ENCODE measurements at regions not wholly inside any gene's neighbourhood (a gene's known extent, or its start where the extent isn't known, plus 50 kb on each side); places are given as distances from the start of the nearest gene placed in this dataset.
"Not testable (repeated sequence)": the region's sequence is repeated elsewhere in the genome, so short reads cannot be mapped to it uniquely, and the experiment has no call there.

DNA sequence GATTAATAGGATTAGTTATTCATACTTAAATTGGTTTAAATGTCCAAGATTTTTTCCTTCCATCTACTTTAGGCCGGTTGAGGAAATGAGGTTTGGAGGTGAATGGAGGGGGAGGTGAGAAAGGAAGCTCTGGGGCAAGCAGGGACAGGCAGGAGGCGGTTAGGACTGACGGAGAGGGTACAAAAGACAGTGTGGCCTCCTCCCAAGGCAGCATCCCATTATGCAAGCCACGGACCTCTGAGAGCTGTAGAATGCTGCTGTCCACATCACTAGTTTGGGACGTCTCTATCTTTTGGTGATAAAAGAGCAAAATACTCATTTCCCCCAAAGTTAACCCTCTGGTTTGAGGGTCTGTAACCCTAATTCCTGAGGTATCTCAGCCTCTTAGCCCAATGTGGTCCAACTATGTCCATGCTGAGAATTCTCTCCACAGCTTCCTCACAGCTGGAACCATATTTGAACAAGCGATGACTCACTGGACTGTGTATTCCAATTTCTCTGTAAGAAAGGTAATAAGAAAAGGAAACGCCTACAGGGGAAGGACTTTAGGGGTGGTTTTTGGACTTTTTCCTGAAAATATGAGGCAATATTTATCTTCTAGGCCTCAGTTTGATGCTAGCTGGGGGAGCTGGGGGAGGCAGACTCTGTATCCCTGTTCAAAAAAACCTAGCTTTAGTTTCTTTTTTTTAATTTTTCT lies 172.2 kb downstream of the TFAP2B start:
- H3K36me3 Mint-ChIP-seq, result no peaks in the 10 kb centered on the region
- H3K4me3 Mint-ChIP-seq, result no peak overlapping the region
- H3K4me1 Mint-ChIP-seq, result no peaks in the 10 kb centered on the region
- peaks cover 0 to 5% (median 2%) of the 10 kb centered on the region in 7 donors for H3K9me3 Mint-ChIP-seq
- no peak for DNase-seq
- peaks cover 0 to 5% (median 0%) of the 10 kb centered on the region in 3 donors for H3K27me3 Mint-ChIP-seq
- no peak overlapping the region for H3K27ac Mint-ChIP-seq
- ATAC-seq (ENCODE audit: low read depth in 2 of 2), result no peak

DNA sequence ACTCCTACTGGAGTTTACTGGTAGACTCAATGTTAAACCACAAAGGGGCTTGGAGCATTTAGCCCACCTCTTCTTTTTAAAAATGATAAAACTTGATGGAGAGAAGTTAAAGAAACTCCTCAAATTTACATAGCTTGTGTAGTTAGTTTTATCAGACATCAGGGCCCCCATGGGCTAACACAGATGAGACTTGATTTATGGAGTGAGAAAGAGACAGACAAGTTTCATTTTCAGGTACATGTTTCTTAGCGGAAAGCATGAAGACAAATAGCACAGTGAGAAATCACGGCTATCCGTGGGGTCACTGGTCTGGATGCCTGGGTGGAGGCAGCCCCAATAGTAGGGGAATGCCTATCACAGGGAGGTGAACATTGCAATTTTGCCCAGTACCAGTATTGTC lies 173.6 kb downstream of the TFAP2B start:
- no peaks in the 10 kb centered on the region for H3K4me1 Mint-ChIP-seq
- no peak overlapping the region for H3K4me3 Mint-ChIP-seq
- peaks cover 0 to 5% (median 2%) of the 10 kb centered on the region in 7 donors for H3K9me3 Mint-ChIP-seq
- DNase-seq (no peak), ATAC-seq (ENCODE audit: low read depth in 2 of 2) (no peak)
- H3K36me3 Mint-ChIP-seq, result no peaks in the 10 kb centered on the region
- H3K27me3 Mint-ChIP-seq, result peaks cover 0 to 5% (median 0%) of the 10 kb centered on the region in 3 donors
- no peak overlapping the region for H3K27ac Mint-ChIP-seq

DNA sequence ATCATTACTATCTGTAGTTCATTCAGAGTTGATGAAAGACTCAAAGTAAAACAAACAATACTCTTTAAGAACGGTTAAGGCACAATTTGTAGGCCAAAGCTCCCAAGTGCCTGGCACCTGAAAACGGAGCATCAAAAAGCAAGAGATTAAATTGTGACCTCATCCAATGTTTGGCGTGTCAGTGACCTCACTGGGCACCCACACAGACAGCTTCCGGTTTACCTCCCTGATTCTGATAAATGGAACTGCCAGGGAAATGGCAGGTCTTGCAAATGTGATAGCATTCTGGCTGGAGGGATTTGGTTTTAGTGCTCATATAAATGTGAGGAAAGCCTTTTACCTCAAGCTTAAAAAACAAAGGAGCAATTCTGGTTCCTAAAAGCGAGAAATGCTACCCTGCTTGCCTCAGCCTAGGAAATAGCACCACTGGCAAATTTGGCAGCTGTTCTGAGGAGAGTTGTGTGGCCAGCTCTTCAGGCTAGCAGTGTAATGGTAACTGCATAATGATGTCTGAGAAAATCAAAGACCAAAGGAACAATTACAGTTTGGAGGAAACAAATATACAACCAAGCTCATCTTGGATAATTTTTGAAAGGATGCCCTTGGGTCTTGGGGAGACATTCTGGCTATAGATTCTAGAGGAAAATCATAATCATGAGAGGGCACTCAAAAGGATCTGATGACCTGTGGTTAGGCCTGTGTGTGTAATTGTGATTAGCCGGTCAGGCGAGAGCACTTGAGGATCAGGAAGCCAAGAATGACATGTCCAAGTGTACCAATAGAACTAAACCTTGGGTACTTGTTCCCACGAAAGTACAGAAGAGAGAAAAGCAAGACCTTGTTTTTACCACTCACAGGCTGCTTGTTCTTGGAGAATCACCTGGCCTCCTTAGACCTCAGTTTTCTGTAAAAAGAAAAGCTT lies 174.3 kb downstream of the TFAP2B start:
- no peak overlapping the region for H3K27ac Mint-ChIP-seq
- peaks cover 0 to 8% (median 2%) of the 10 kb centered on the region in 7 donors for H3K9me3 Mint-ChIP-seq
- H3K4me1 Mint-ChIP-seq, result no peaks in the 10 kb centered on the region
- no peaks in the 10 kb centered on the region for H3K36me3 Mint-ChIP-seq
- no peak for ATAC-seq (ENCODE audit: low read depth in 2 of 2)
- peaks cover 0 to 5% (median 0%) of the 10 kb centered on the region in 3 donors for H3K27me3 Mint-ChIP-seq
- H3K4me3 Mint-ChIP-seq, result peak overlapping the region in 1 of 8 donors; percentile 61
- DNase-seq, result no peak

DNA sequence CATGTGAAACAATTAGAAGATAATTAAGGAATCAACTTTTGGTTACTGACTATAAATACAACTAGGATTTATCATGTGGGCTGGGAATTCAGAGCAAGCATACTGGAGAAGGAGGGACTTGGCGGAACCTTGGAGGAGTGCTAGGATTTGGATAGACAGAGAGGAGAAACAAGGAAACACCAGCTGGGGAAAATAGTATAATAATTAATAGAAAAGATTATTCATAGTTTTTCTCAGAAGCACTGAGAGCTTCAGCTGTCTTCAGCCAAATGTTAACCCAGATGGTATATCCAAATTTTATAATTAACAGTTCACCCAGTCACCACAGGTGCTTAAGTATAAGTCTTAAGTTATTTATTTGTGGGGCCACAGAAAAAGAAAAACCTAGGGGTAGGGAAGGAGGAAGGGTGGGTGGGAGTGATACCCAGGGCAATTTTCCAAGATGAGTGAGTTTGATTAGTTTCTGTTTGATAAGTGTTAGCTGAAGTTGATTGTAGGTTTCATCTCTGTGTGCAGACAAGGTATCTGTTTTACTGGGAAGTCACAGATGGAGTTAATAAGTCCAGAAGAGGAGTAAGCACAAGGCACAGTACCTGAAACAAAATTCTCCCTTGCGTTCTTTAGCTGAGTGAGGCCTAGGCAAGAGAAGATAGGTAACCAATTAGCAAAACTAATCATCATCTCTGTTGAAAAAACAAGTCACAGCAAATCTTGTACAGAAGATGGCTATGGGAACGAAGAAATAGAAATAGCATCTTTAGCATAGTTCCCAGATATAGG lies 175.5 kb downstream of the TFAP2B start:
- H3K36me3 Mint-ChIP-seq, result no peaks in the 10 kb centered on the region
- peaks cover 0 to 4% (median 0%) of the 10 kb centered on the region in 7 donors for H3K9me3 Mint-ChIP-seq
- H3K4me1 Mint-ChIP-seq, result no peaks in the 10 kb centered on the region
- H3K4me3 Mint-ChIP-seq, result no peak overlapping the region
- DNase-seq (no peak), ATAC-seq (ENCODE audit: low read depth in 2 of 2) (no peak)
- H3K27ac Mint-ChIP-seq, result peak overlapping the region in 1 of 6 donors; percentile 46
- no peaks in the 10 kb centered on the region for H3K27me3 Mint-ChIP-seq

DNA sequence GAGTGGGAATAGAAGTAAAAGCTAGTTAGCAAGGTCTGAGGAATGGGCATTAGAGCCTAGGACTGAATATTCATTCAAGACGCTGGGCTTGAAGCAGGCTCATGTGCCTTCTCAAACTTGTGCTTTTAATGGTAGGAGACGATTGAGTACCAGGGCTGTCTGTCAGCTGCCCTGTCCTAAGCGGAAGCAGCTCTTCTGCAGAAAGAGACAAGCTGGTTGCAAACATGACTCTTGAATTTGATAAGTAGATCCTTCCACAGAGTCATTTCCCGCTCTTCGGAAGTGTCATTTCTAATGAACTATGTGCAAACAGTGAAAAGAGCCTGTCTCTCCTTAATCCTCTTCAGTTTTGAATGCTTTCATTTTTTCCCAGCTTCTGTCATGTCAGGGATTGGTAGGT lies 176.4 kb downstream of the TFAP2B start:
- Mint-ChIP-seq H3K27ac (no peak overlapping the region), H3K4me3 (no peak overlapping the region), H3K4me1 (no peaks in the 10 kb centered on the region), H3K9me3 (peaks cover 0 to 4% (median 0%) of the 10 kb centered on the region in 7 donors), H3K27me3 (peaks cover 0 to 2% (median 0%) of the 10 kb centered on the region in 3 donors), H3K36me3 (no peaks in the 10 kb centered on the region)
- ATAC-seq (ENCODE audit: low read depth in 2 of 2), result no peak
- DNase-seq, result no peak

DNA sequence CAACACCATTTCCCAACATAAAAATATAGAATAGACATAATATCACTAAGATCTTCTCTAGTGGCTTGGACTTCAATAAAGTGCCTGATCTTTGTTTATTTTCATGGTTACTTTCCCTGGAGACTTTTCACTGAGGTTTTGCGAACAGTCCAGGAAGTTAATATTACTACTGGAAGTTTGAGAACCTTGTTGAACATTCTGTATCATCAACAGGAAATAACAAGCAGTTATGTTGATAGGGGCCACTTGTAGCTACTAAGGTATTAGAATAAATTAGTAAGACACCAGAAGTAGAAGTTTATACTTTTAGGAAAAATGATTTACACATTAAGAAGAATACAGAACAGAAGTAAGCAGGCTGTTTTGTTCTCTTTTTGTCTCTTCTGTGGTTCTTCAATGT lies 180.2 kb downstream of the TFAP2B start:
- DNase-seq (no peak), ATAC-seq (ENCODE audit: low read depth in 2 of 2) (no peak)
- Mint-ChIP-seq H3K27me3 (peaks cover 0 to 4% (median 0%) of the 10 kb centered on the region in 3 donors), H3K9me3 (peaks cover 0 to 4% (median 2%) of the 10 kb centered on the region in 7 donors), H3K36me3 (no peaks in the 10 kb centered on the region), H3K4me1 (no peaks in the 10 kb centered on the region), H3K4me3 (no peak overlapping the region), H3K27ac (no peak overlapping the region)

DNA sequence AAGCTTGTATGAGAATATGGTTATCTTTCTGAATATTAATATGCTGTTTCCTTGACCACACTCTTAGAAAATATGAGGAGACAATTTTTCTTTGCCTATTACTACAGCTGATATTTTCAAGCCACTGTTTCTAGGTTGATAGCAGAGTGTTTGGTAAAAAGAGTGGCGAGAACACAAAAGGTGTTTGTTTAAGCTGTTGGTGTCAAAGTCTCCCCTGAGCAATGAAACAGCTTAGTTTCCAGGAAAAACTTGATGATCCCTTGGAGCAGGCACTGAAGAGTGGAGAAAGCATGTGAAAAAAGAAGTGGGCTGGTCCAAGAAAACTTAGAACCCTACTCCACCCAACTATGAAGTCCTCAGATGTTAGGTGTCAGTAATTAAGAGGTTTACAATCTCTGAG lies 182.7 kb downstream of the TFAP2B start:
- Mint-ChIP-seq H3K4me3 (no peak overlapping the region), H3K4me1 (no peaks in the 10 kb centered on the region), H3K9me3 (peaks cover 0 to 7% (median 3%) of the 10 kb centered on the region in 7 donors), H3K27ac (no peak overlapping the region), H3K36me3 (no peaks in the 10 kb centered on the region), H3K27me3 (peaks cover 0 to 4% (median 0%) of the 10 kb centered on the region in 3 donors)
- ATAC-seq (ENCODE audit: low read depth in 2 of 2) (no peak), DNase-seq (no peak)

DNA sequence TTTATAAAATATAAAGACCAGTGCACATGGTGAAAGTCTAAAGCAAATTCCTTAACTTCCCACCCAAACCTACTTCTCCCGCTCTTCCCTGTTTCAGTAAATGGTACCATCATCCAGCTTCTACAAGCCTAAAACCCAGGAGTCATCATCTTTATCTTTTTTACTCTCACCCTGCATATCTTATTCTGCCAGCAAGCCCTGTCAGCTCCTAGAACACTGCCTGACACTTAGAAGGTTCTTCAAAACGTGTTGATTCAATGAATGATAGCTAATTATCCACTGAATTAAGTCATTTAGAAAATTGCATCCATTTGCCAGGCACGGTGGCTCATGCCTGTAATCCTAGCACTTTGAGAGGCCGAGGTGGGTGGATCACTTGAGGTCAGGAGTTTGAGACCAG lies 185.7 kb downstream of the TFAP2B start:
- no peaks in the 10 kb centered on the region for H3K4me1 Mint-ChIP-seq

DNA sequence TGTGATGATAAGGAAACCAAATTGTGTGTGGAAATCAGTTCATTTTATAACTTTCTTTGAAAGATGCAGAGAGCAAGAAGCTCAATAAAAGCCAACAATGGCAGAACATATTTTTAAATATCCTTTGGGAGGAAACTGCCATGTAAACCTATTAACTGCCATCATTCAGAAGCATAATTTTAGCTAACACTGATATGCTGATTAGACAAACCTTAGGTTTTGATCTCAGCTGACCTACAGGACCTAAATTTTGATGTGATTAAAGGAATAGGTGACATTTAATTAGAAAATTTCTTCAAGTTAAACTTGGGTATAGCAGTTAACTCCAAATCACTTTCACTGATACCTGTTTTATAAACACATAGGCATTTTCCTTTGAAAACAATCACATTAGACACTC lies 187.1 kb downstream of the TFAP2B start:
- ATAC-seq (ENCODE audit: low read depth in 2 of 2) (no peak), DNase-seq (no peak)
- Mint-ChIP-seq H3K9me3 (peaks cover 1 to 11% (median 6%) of the 10 kb centered on the region in 7 donors), H3K27ac (no peak overlapping the region), H3K4me3 (no peak overlapping the region), H3K36me3 (no peaks in the 10 kb centered on the region), H3K4me1 (peaks cover 0 to 4% (median 0%) of the 10 kb centered on the region in 3 donors), H3K27me3 (no peaks in the 10 kb centered on the region)

More for the DNA sequence above, 185.7 kb downstream of the TFAP2B start:
- Mint-ChIP-seq H3K27ac (no peak overlapping the region), H3K27me3 (peaks cover 0 to 4% (median 0%) of the 10 kb centered on the region in 3 donors), H3K4me3 (no peak overlapping the region), H3K9me3 (peaks cover 1 to 11% (median 6%) of the 10 kb centered on the region in 7 donors), H3K36me3 (no peaks in the 10 kb centered on the region)
- DNase-seq (no peak), ATAC-seq (ENCODE audit: low read depth in 2 of 2) (no peak)

DNA sequence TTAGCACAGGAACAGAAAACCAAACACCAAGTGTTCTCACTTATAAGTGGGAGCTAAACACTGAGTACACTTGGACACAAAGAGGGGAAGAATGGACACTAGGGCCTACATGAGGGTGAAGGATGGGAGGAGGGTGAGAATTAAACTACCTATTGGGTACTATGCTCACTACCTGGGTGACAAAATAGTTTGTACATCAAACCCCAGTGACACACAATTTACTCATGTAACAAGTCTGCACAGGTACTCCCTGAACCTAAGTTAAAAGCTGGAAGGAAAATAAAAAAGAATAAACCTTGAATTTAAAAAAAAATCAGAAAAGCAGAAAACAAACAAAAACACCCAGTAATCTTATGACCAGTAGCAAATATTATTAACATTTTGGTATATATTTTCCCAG lies 188.6 kb downstream of the TFAP2B start:
- no peak for ATAC-seq (ENCODE audit: low read depth in 2 of 2)
- no peak overlapping the region for H3K4me3 Mint-ChIP-seq
- no peaks in the 10 kb centered on the region for H3K36me3 Mint-ChIP-seq
- peaks cover 0 to under 1% (median 0%) of the 10 kb centered on the region in 3 donors for H3K27me3 Mint-ChIP-seq
- H3K4me1 Mint-ChIP-seq, result peaks cover 0 to 4% (median 0%) of the 10 kb centered on the region in 3 donors
- DNase-seq, result no peak
- H3K27ac Mint-ChIP-seq, result no peak overlapping the region
- peaks cover 1 to 11% (median 4%) of the 10 kb centered on the region in 7 donors for H3K9me3 Mint-ChIP-seq

DNA sequence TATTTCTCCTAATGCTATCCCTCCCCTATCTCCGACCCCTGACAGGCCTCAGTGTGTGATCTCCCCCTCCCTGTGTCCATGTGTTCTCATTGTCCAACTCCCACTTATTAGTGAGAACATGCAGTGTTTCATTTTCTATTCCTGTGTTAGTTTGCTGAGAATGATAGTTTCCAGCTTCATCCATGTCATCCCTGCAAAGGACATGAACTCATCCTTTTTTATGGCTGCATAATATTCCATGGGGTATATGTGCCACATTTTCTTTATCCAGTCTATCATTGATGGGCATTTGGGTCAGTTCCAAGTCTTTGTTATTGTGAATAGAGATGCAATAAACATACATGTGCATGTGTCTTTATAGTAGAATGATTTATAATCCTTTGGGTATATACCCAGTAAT lies 190.0 kb downstream of the TFAP2B start:
- not testable (repeated sequence) for DNase-seq; H3K36me3 Mint-ChIP-seq; H3K4me1 Mint-ChIP-seq; H3K4me3 Mint-ChIP-seq; ATAC-seq (ENCODE audit: low read depth in 2 of 2); H3K27ac Mint-ChIP-seq; H3K27me3 Mint-ChIP-seq
- peaks cover 1 to 11% (median 4%) of the 10 kb centered on the region in 7 donors for H3K9me3 Mint-ChIP-seq

DNA sequence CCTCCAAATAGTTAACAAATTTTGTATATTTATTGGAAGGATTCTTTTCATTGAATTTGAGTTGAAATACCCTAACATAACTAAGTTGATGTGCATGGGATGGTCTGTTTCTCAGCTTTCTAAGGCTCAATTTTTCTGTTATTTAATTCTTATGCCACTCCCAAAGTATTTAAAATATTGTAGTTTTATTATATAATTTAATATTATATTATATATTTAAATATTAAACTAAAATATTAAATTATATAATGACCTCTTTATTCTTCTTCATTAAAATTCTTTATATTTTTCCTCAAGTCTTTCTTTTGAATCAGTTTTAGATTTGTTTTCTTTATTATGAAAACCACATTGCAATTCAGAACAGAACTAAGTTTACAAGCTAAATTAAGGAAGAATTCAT lies 194.7 kb downstream of the TFAP2B start:
- ATAC-seq (ENCODE audit: low read depth in 2 of 2) (no peak), DNase-seq (no peak)
- peaks cover 0 to 4% (median 0%) of the 10 kb centered on the region in 3 donors for H3K27me3 Mint-ChIP-seq
- H3K9me3 Mint-ChIP-seq, result peaks cover 0 to 7% (median 3%) of the 10 kb centered on the region in 7 donors
- H3K36me3 Mint-ChIP-seq, result no peaks in the 10 kb centered on the region
- no peak overlapping the region for H3K27ac Mint-ChIP-seq
- no peak overlapping the region for H3K4me3 Mint-ChIP-seq
- H3K4me1 Mint-ChIP-seq, result peaks cover 0 to 4% (median 0%) of the 10 kb centered on the region in 3 donors

DNA sequence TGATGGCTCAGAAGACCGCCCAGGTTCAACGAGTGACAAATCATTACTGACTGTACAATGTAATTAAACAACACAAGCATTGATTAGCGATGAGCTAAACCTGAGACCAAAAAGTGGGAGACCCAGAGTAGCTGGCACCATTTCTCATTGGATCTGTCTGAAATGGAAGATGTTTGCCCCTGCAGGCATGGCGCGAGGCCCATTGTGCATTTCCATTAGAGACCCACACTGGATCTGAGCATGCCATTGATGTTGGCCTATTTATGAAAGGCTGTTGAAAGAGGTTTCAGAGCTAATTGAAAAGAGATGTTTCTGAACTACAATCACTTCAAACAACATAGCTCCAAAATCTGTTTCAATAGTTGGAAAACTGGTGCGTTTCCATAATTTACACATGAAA lies 196.7 kb downstream of the TFAP2B start:
- DNase-seq (no peak), ATAC-seq (ENCODE audit: low read depth in 2 of 2) (no peak)
- no peak overlapping the region for H3K4me3 Mint-ChIP-seq
- H3K9me3 Mint-ChIP-seq, result peaks cover 0 to 4% (median 0%) of the 10 kb centered on the region in 7 donors
- H3K27ac Mint-ChIP-seq, result no peak overlapping the region
- H3K36me3 Mint-ChIP-seq, result no peaks in the 10 kb centered on the region
- peaks cover 0 to 4% (median 0%) of the 10 kb centered on the region in 3 donors for H3K27me3 Mint-ChIP-seq
- no peaks in the 10 kb centered on the region for H3K4me1 Mint-ChIP-seq

All from naive B cell (primary cell).